Ishikawa (cell line): ENCODE measurements at regions not wholly inside any gene's neighbourhood (a gene's known extent, or its start where the extent isn't known, plus 50 kb on each side); places are given as distances from the start of the nearest gene placed in this dataset.

Source experiments
- EGR1 ChIP-seq: IDR thresholded peaks from 2 replicates; pipeline ENCODE4 v1.6.1; 2012
- TAF1 ChIP-seq: IDR thresholded peaks from 2 replicates; pipeline ENCODE4 v1.6.1; 2012; ENCODE audit warnings: low read depth, mild to moderate bottlenecking
- YY1 ChIP-seq: IDR thresholded peaks from 2 replicates; pipeline ENCODE4 v1.6.1; 2012; ENCODE audit warnings: low read depth
- TF ChIP-seq, protein P1 (sequence below): IDR thresholded peaks from 2 replicates; pipeline ENCODE4 v1.6.1; 2012; ENCODE audit warnings: low read depth, mild to moderate bottlenecking
- TF ChIP-seq, protein P2 (sequence below): IDR thresholded peaks from 2 replicates; pipeline ENCODE4 v1.6.1; 2012

DNA sequence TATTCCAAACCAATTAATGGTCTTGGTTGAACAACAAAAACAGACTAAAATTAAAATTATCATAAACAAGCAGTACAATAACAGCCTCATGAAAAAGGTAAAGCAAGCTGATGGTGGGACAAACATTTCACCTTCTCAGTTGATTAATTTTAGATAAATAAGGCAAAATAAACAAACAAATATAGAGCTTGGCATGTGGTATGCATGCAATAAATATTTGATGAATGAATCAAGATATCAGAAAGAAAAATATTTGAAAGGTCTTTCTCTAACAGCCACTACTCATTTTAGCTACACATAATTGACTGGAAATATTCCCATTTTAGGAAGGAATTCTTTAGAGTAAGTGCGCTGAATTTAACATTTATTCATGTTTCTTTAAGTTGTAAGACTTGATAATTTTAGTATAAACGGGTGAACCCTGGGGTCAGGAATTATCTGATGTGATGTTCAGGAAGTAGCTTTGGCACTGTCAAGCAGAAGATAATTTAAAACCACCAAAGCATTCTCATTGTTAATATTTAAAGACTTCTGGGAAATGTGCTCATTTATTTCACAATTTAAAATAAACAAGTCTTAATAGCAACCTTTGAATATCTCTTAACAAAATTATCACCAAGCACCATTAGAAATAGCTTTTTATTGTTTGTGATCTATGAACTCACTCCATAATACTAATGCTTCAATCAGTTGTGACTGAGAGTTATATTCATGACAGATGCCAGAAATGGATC, 372.3 kb upstream of the TGFBR2 start:
- TF ChIP-seq, protein P1, sequence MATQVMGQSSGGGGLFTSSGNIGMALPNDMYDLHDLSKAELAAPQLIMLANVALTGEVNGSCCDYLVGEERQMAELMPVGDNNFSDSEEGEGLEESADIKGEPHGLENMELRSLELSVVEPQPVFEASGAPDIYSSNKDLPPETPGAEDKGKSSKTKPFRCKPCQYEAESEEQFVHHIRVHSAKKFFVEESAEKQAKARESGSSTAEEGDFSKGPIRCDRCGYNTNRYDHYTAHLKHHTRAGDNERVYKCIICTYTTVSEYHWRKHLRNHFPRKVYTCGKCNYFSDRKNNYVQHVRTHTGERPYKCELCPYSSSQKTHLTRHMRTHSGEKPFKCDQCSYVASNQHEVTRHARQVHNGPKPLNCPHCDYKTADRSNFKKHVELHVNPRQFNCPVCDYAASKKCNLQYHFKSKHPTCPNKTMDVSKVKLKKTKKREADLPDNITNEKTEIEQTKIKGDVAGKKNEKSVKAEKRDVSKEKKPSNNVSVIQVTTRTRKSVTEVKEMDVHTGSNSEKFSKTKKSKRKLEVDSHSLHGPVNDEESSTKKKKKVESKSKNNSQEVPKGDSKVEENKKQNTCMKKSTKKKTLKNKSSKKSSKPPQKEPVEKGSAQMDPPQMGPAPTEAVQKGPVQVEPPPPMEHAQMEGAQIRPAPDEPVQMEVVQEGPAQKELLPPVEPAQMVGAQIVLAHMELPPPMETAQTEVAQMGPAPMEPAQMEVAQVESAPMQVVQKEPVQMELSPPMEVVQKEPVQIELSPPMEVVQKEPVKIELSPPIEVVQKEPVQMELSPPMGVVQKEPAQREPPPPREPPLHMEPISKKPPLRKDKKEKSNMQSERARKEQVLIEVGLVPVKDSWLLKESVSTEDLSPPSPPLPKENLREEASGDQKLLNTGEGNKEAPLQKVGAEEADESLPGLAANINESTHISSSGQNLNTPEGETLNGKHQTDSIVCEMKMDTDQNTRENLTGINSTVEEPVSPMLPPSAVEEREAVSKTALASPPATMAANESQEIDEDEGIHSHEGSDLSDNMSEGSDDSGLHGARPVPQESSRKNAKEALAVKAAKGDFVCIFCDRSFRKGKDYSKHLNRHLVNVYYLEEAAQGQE: no peak
- TF ChIP-seq EGR1 (no peak), YY1 (no peak), TAF1 (no peak)
- TF ChIP-seq, protein P2, sequence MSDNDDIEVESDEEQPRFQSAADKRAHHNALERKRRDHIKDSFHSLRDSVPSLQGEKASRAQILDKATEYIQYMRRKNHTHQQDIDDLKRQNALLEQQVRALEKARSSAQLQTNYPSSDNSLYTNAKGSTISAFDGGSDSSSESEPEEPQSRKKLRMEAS: no peak
